HCT116 (cell line): ENCODE measurements at regions not wholly inside any gene's neighbourhood (a gene's known extent, or its start where the extent isn't known, plus 50 kb on each side); places are given as distances from the start of the nearest gene placed in this dataset.

Experiments
- CTCF ChIP-seq, 3 experiments: fragments of 200-600 bp in 1 of 3; sonication (generic) in 1 of 3; IDR thresholded peaks in 2 of 3; conservative IDR thresholded peaks in 1 of 3; 2 replicates each; pipeline ENCODE4 v1.5.1; 2012 to 2017; ENCODE audit warnings: low read depth in 2 of 3, low read length in 2 of 3, antibody characterized with exemption in 1 of 3, borderline replicate concordance in 1 of 3, control low read depth in 1 of 3, mild to moderate bottlenecking in 1 of 3, mixed read lengths in 1 of 3, mixed run types in 1 of 3, moderate library complexity in 1 of 3; ENCODE audit not compliant: insufficient read depth in 1 of 3
- SIN3A ChIP-seq: IDR thresholded peaks from 2 replicates; pipeline ENCODE4 v1.6.1; 2012; ENCODE audit warnings: low read depth

- TF ChIP-seq SIN3A = no peak
- no peak for TF ChIP-seq CTCF (IDR thresholded peaks at IDR 0.05 in 2 of 3, conservative IDR thresholded peaks at IDR 0.05 in 1 of 3; ENCODE audit: borderline replicate concordance in 1 of 3, insufficient read depth in 1 of 3, low read depth in 2 of 3, low read length in 2 of 3)
Observed at GRCh38 chr16:22670551-22671041, 143.4 kb upstream of the HS3ST2 start.
